ENCODE measurements at regions not wholly inside any gene's neighbourhood (a gene's known extent, or its start where the extent isn't known, plus 50 kb on each side); places are given as distances from the start of the nearest gene placed in this dataset.

GRCh38 chr13:111858571-111858970 lies 208.4 kb upstream of the SOX1 start:
- no peaks in the 10 kb centered on the region for H3K4me1 ChIP-seq
- peaks cover 0 to 5% of the 10 kb centered on the region in 2 donors for H3K9me3 ChIP-seq
- no peaks in the 10 kb centered on the region for H3K36me3 ChIP-seq
- no peak for TF ChIP-seq CTCF (IDR thresholded peaks at IDR 0.05)
- ATAC-seq (no peak), DNase-seq (peak in 1 of 4 donors; percentile 61)
- no peak overlapping the region for H3K4me3 ChIP-seq
- intact Hi-C loops (cut with DNase I) = no loop called here
- H3K27me3 ChIP-seq = peaks cover 0 to 46% of the 10 kb centered on the region in 2 donors
- H3K27ac ChIP-seq = no peak overlapping the region

GRCh38 chr13:111859354-111860230 lies 207.4 kb upstream of the SOX1 start:
- intact Hi-C loops (cut with DNase I) = no loop called here
- peak in 1 of 4 donors; percentile 50 for DNase-seq
- peaks cover 0 to 36% of the 10 kb centered on the region in 2 donors for H3K27me3 ChIP-seq
- TF ChIP-seq CTCF (IDR thresholded peaks at IDR 0.05) = no peak
- ATAC-seq = no peak
- no peak overlapping the region for H3K4me3 ChIP-seq
- H3K36me3 ChIP-seq = no peaks in the 10 kb centered on the region
- H3K27ac ChIP-seq = no peak overlapping the region
- peaks cover 0 to 5% of the 10 kb centered on the region in 2 donors for H3K9me3 ChIP-seq
- no peaks in the 10 kb centered on the region for H3K4me1 ChIP-seq

GRCh38 chr13:111860231-111860552 lies 206.8 kb upstream of the SOX1 start:
- Histone ChIP-seq H3K27ac (no peak overlapping the region), H3K4me1 (no peaks in the 10 kb centered on the region), H3K36me3 (no peaks in the 10 kb centered on the region), H3K4me3 (no peak overlapping the region), H3K9me3 (peaks cover 0 to 5% of the 10 kb centered on the region in 2 donors), H3K27me3 (peaks cover 0 to 30% of the 10 kb centered on the region in 2 donors)
- no peak for ATAC-seq
- no peak for DNase-seq
- TF ChIP-seq CTCF (IDR thresholded peaks at IDR 0.05) = no peak
- intact Hi-C loops (cut with DNase I) = no loop called here

GRCh38 chr13:111861319-111861718 lies 205.6 kb upstream of the SOX1 start:
- Histone ChIP-seq H3K4me1 (no peaks in the 10 kb centered on the region), H3K36me3 (no peaks in the 10 kb centered on the region), H3K9me3 (peaks cover 0 to 5% of the 10 kb centered on the region in 2 donors), H3K4me3 (no peak overlapping the region), H3K27ac (no peak overlapping the region), H3K27me3 (peaks cover 0 to 20% of the 10 kb centered on the region in 2 donors)
- DNase-seq (no peak), ATAC-seq (no peak)
- intact Hi-C loops (cut with DNase I) = no loop called here
- TF ChIP-seq CTCF (IDR thresholded peaks at IDR 0.05) = no peak

GRCh38 chr13:111861766-111862366 lies 205.1 kb upstream of the SOX1 start:
- no peaks in the 10 kb centered on the region for H3K36me3 ChIP-seq
- no peak overlapping the region for H3K4me3 ChIP-seq
- DNase-seq (no peak), ATAC-seq (no peak)
- peaks cover 0 to 5% of the 10 kb centered on the region in 2 donors for H3K9me3 ChIP-seq
- TF ChIP-seq CTCF (IDR thresholded peaks at IDR 0.05) = no peak
- peaks cover 0 to 15% of the 10 kb centered on the region in 2 donors for H3K27me3 ChIP-seq
- H3K27ac ChIP-seq = no peak overlapping the region
- intact Hi-C loops (cut with DNase I) = no loop called here
- H3K4me1 ChIP-seq = no peaks in the 10 kb centered on the region
